H1 (cell line): ENCODE measurements at regions not wholly inside any gene's neighbourhood (a gene's known extent, or its start where the extent isn't known, plus 50 kb on each side); places are given as distances from the start of the nearest gene placed in this dataset.

ENCODE experiments used
- EZH2 ChIP-seq: fragments of 200-600 bp; sonication (generic); IDR thresholded peaks from 2 replicates; pipeline ENCODE4 v1.7.1; 2012; ENCODE audit warnings: low read depth, mild to moderate bottlenecking, moderate library complexity, low read length, inconsistent platforms; ENCODE audit not compliant: severe bottlenecking
- JUND ChIP-seq: IDR thresholded peaks from 2 replicates; pipeline ENCODE4 v1.6.1; 2011; ENCODE audit warnings: mild to moderate bottlenecking, improper control_type of control experiment, low read length
- POLR2A ChIP-seq, 2 experiments: IDR thresholded peaks; 1 replicate in 1 of 2; 2 replicates in 1 of 2; pipeline ENCODE4 v1.6.1; 2011; ENCODE audit warnings: low read depth in 2 of 2, low read length in 2 of 2, mild to moderate bottlenecking in 2 of 2; ENCODE audit errors: control extremely low read depth in 1 of 2
- SIX5 ChIP-seq: IDR thresholded peaks from 2 replicates; pipeline ENCODE4 v1.6.1; 2011; ENCODE audit warnings: mild to moderate bottlenecking, low read depth, low read length
- TF ChIP-seq, protein P1 (sequence below), 3 experiments: IDR thresholded peaks; 1 replicate in 2 of 3; 2 replicates in 1 of 3; pipeline versions ENCODE4 v1.5.1 to v1.6.1; 2011; ENCODE audit warnings: low read length in 3 of 3, mild to moderate bottlenecking in 3 of 3, inconsistent platforms in 2 of 3, low read depth in 1 of 3, moderate library complexity in 1 of 3; ENCODE audit not compliant: insufficient read depth in 1 of 3; ENCODE audit errors: control extremely low read depth in 1 of 3

GRCh38 chr13:85089186-85089585 lies 710.0 kb downstream of the SLITRK6 start:
- TF ChIP-seq SIX5 (no peak), JUND (no peak), POLR2A (IDR thresholded peaks at IDR 0.05; ENCODE audit: control extremely low read depth in 1 of 2, low read depth in 2 of 2, low read length in 2 of 2) (no peak), EZH2 (no peak)
- TF ChIP-seq, protein P1, sequence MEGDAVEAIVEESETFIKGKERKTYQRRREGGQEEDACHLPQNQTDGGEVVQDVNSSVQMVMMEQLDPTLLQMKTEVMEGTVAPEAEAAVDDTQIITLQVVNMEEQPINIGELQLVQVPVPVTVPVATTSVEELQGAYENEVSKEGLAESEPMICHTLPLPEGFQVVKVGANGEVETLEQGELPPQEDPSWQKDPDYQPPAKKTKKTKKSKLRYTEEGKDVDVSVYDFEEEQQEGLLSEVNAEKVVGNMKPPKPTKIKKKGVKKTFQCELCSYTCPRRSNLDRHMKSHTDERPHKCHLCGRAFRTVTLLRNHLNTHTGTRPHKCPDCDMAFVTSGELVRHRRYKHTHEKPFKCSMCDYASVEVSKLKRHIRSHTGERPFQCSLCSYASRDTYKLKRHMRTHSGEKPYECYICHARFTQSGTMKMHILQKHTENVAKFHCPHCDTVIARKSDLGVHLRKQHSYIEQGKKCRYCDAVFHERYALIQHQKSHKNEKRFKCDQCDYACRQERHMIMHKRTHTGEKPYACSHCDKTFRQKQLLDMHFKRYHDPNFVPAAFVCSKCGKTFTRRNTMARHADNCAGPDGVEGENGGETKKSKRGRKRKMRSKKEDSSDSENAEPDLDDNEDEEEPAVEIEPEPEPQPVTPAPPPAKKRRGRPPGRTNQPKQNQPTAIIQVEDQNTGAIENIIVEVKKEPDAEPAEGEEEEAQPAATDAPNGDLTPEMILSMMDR (IDR thresholded peaks at IDR 0.05; ENCODE audit: control extremely low read depth in 1 of 3, insufficient read depth in 1 of 3, low read depth in 1 of 3, low read length in 3 of 3) = no peak
